ENCODE measurements at regions not wholly inside any gene's neighbourhood (a gene's known extent, or its start where the extent isn't known, plus 50 kb on each side); places are given as distances from the start of the nearest gene placed in this dataset.

- DNase-seq = no peak
These were observed 188.4 kb downstream of the AEBP2 start for GRCh38 chr12:19627719-19628118.

- no peak for DNase-seq
These were observed 191.2 kb downstream of the AEBP2 start for GRCh38 chr12:19630536-19630935.

GRCh38 chr12:19633194-19633593, 193.9 kb downstream of the AEBP2 start:
- no peak for DNase-seq

- DNase-seq = no peak
These were observed 194.3 kb downstream of the AEBP2 start for GRCh38 chr12:19633641-19634040.

GRCh38 chr12:19639781-19640415, 200.6 kb downstream of the AEBP2 start:
- DNase-seq = no peak

GRCh38 chr12:19641235-19642080, 202.2 kb downstream of the AEBP2 start:
- DNase-seq = no peak

- no peak for DNase-seq
These were observed 203.1 kb downstream of the AEBP2 start for GRCh38 chr12:19642345-19642744.

GRCh38 chr12:19643635-19644034, 204.3 kb downstream of the AEBP2 start:
- DNase-seq = no peak

GRCh38 chr12:19644571-19644970, 205.3 kb downstream of the AEBP2 start:
- no peak for DNase-seq

GRCh38 chr12:19645823-19646222, 206.5 kb downstream of the AEBP2 start:
- no peak for DNase-seq

GRCh38 chr12:19646599-19646998, 207.3 kb downstream of the AEBP2 start:
- DNase-seq = no peak

- no peak for DNase-seq
These were observed 208.7 kb downstream of the AEBP2 start for GRCh38 chr12:19647806-19648556.

- DNase-seq = no peak
These were observed 209.3 kb downstream of the AEBP2 start for GRCh38 chr12:19648591-19648990.

- DNase-seq = no peak
These were observed 213.1 kb downstream of the AEBP2 start for GRCh38 chr12:19652386-19652785.

- no peak for DNase-seq
These were observed 215.5 kb downstream of the AEBP2 start for GRCh38 chr12:19654650-19655376.

- no peak for DNase-seq
These were observed 217.9 kb downstream of the AEBP2 start for GRCh38 chr12:19657118-19657731.

GRCh38 chr12:19657732-19658130, 218.4 kb downstream of the AEBP2 start:
- DNase-seq = no peak

GRCh38 chr12:19659086-19659485, 219.8 kb downstream of the AEBP2 start:
- DNase-seq = no peak

- no peak for DNase-seq
These were observed 220.2 kb downstream of the AEBP2 start for GRCh38 chr12:19659501-19659900.

GRCh38 chr12:19665121-19665900, 226.0 kb downstream of the AEBP2 start:
- DNase-seq = no peak

- no peak for DNase-seq
These were observed 226.8 kb downstream of the AEBP2 start for GRCh38 chr12:19666070-19666469.

- no peak for DNase-seq
These were observed 230.5 kb downstream of the AEBP2 start for GRCh38 chr12:19669793-19670192.

Data from GOT3 (cell line).